Trophoblast cell (in vitro differentiated cells and primary cell): ENCODE measurements at regions not wholly inside any gene's neighbourhood (a gene's known extent, or its start where the extent isn't known, plus 50 kb on each side); places are given as distances from the start of the nearest gene placed in this dataset.

Experiments
- DNase-seq, 2 donors: peaks; one replicate each; pipeline ENCODE4 v3.0.0-alpha.2; 2016
- H2AFZ ChIP-seq: 2 replicates; pipeline ENCODE4 v1.6.1; 2013; ENCODE audit warnings: low read length, moderate library complexity, mild to moderate bottlenecking; ENCODE audit not compliant: insufficient read depth, poor library complexity
- H2AK5ac ChIP-seq: 2 replicates; pipeline ENCODE4 v1.6.1; 2013; ENCODE audit warnings: mild to moderate bottlenecking, low read length
- H2BK120ac ChIP-seq: 2 replicates; pipeline ENCODE4 v1.6.1; 2013; ENCODE audit warnings: low read length, mild to moderate bottlenecking, moderate library complexity; ENCODE audit not compliant: insufficient read depth, poor library complexity
- H2BK12ac ChIP-seq: 2 replicates; pipeline ENCODE4 v1.6.1; 2013; ENCODE audit warnings: mild to moderate bottlenecking, low read length, moderate library complexity
- H2BK5ac ChIP-seq: 2 replicates; pipeline ENCODE4 v1.6.1; 2013; ENCODE audit warnings: low read length, low read depth, moderate library complexity, mild to moderate bottlenecking; ENCODE audit not compliant: poor library complexity
- H3K14ac ChIP-seq: 2 replicates; pipeline ENCODE4 v1.6.1; 2013; ENCODE audit warnings: mild to moderate bottlenecking, low read length
- H3K18ac ChIP-seq: 2 replicates; pipeline ENCODE4 v1.6.1; 2013; ENCODE audit warnings: mild to moderate bottlenecking, low read length
- H3K23ac ChIP-seq: 2 replicates; pipeline ENCODE4 v1.6.1; 2013; ENCODE audit warnings: low read length
- H3K27ac ChIP-seq: 2 replicates; pipeline ENCODE4 v1.5.1; 2013; ENCODE audit warnings: low read depth, mild to moderate bottlenecking, inconsistent platforms, low read length, moderate library complexity
- H3K27me3 ChIP-seq: 2 replicates; pipeline ENCODE4 v1.6.1; 2013; ENCODE audit warnings: inconsistent platforms, mild to moderate bottlenecking, low read length, moderate library complexity; ENCODE audit not compliant: insufficient read depth
- H3K36me3 ChIP-seq, 2 experiments: 1 replicate in 1 of 2; 2 replicates in 1 of 2; pipeline ENCODE4 v1.6.1; 2013; ENCODE audit warnings: low read length in 2 of 2, mild to moderate bottlenecking in 2 of 2, moderate library complexity in 1 of 2; ENCODE audit not compliant: insufficient read depth in 2 of 2, control insufficient read depth in 1 of 2
- H3K4ac ChIP-seq: 2 replicates; pipeline ENCODE4 v1.6.1; 2013; ENCODE audit warnings: low read depth, mild to moderate bottlenecking, low read length, moderate library complexity
- H3K4me1 ChIP-seq, 2 experiments: 1 replicate in 1 of 2; 2 replicates in 1 of 2; pipeline ENCODE4 v1.6.1; 2013; ENCODE audit warnings: low read length in 2 of 2, mild to moderate bottlenecking in 2 of 2, moderate library complexity in 1 of 2; ENCODE audit not compliant: insufficient read depth in 2 of 2, control insufficient read depth in 1 of 2
- H3K4me2 ChIP-seq: 2 replicates; pipeline ENCODE4 v1.6.1; 2013; ENCODE audit warnings: inconsistent platforms, mild to moderate bottlenecking, low read length, moderate library complexity
- H3K4me3 ChIP-seq: 2 replicates; pipeline ENCODE4 v1.5.1; 2013; ENCODE audit warnings: mild to moderate bottlenecking, low read depth, low read length, inconsistent platforms
- H3K79me1 ChIP-seq: one replicate; pipeline ENCODE4 v1.6.1; 2013; ENCODE audit warnings: low read length
- H3K79me2 ChIP-seq: 2 replicates; pipeline ENCODE4 v1.6.1; 2013; ENCODE audit warnings: low read length, mild to moderate bottlenecking; ENCODE audit not compliant: control insufficient read depth, insufficient read depth, poor library complexity
- H3K9ac ChIP-seq: 2 replicates; pipeline ENCODE4 v1.6.1; 2013; ENCODE audit warnings: mild to moderate bottlenecking, low read length
- H3K9me3 ChIP-seq: 2 replicates; pipeline ENCODE4 v1.6.1; 2013; ENCODE audit warnings: low read depth, mild to moderate bottlenecking, control low read depth, inconsistent platforms, low read length; ENCODE audit not compliant: insufficient read depth
- H4K12ac ChIP-seq: 2 replicates; pipeline ENCODE4 v1.6.1; 2013; ENCODE audit warnings: low read depth, mild to moderate bottlenecking, low read length, moderate library complexity
- H4K8ac ChIP-seq: 2 replicates; pipeline ENCODE4 v1.6.1; 2013; ENCODE audit warnings: low read depth, mild to moderate bottlenecking, low read length, moderate library complexity
- H4K91ac ChIP-seq: one replicate; pipeline ENCODE4 v1.6.1; 2013; ENCODE audit warnings: low read depth, mild to moderate bottlenecking, low read length, moderate library complexity
- WGBS: extraction: QIAGEN DNeasy Blood & Tissue Kit; methylation state at CpG from one replicate; pipeline ENCODE4 v1.1.7; 2013; ENCODE audit warnings: missing lambda C conversion rate; ENCODE audit not compliant: insufficient read length, insufficient coverage; ENCODE audit errors: extremely low coverage; 5-methylcytosine and 5-hydroxymethylcytosine counted together

DNA sequence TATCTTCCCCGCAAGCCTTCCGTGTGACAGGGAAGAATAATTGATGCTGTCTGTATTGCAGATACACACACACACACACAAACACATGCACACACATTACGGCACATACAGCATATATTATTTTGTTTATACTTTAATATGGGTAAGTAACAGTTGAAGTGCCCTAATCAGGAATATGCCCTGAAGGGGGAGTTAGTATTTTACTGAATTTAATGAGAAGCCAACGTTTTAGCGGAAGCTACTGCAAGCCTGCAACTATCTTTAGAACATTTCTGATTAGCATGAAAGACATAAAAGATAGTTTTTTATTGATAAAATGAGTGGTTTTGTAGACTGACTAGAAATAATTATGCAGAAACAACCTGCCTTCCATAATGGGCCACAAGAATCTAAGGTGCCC is 296.6 kb upstream of the SLCO3A1 start:
- WGBS: no CpG with 5 or more reads among the region's 5 CpGs
- no peak overlapping the region for H3K27ac ChIP-seq
- no peak for DNase-seq

DNA sequence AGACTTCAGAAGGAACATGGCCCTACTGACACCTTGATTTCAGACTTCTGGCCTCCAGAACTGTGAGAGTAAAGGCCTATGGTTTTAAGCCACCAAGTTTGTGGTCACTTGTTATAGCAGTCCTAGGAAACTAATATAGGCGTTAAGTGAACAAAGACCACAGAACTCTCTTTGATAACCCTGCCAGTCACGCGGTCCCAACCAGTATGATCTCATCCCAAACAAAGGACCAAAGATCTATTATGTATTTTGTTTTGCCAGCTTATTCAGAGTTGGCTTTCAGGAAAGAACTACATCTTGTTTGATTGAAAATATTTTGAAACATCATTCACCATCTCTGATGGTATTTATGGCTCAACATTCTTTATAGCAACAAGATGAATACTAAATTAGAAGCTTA is 294.4 kb upstream of the SLCO3A1 start:
- H3K14ac ChIP-seq: no peak overlapping the region
- no peak overlapping the region for H3K18ac ChIP-seq
- no peak overlapping the region for H3K27ac ChIP-seq
- no peak overlapping the region for H4K91ac ChIP-seq
- no peak overlapping the region for H2BK5ac ChIP-seq
- no CpG with 5 or more reads among the region's 3 CpGs for WGBS
- no peak overlapping the region for H3K4me2 ChIP-seq
- H3K79me1 ChIP-seq: no peaks in the 10 kb centered on the region
- no peak overlapping the region for H3K4me3 ChIP-seq
- no peaks in the 10 kb centered on the region for H3K4me1 ChIP-seq
- no peak overlapping the region for H3K9ac ChIP-seq
- H3K9me3 ChIP-seq: no peaks in the 10 kb centered on the region
- H2BK120ac ChIP-seq: no peak overlapping the region
- H2AFZ ChIP-seq: no peak overlapping the region
- no peak overlapping the region for H3K23ac ChIP-seq
- no peak overlapping the region for H4K8ac ChIP-seq
- H3K36me3 ChIP-seq: no peaks in the 10 kb centered on the region
- no peak for DNase-seq
- H3K79me2 ChIP-seq: no peaks in the 10 kb centered on the region
- H4K12ac ChIP-seq: no peak overlapping the region
- no peaks in the 10 kb centered on the region for H3K27me3 ChIP-seq
- no peak overlapping the region for H2AK5ac ChIP-seq
- no peak overlapping the region for H3K4ac ChIP-seq
- H2BK12ac ChIP-seq: no peak overlapping the region

More for the DNA sequence above, 296.6 kb upstream of the SLCO3A1 start:
- Histone ChIP-seq H3K18ac (no peak overlapping the region), H3K23ac (no peak overlapping the region), H3K4me1 (no peaks in the 10 kb centered on the region), H3K9me3 (no peaks in the 10 kb centered on the region), H3K79me1 (no peaks in the 10 kb centered on the region), H3K36me3 (no peaks in the 10 kb centered on the region), H4K8ac (no peak overlapping the region), H2BK12ac (no peak overlapping the region), H3K27me3 (no peaks in the 10 kb centered on the region), H3K14ac (no peak overlapping the region), H3K79me2 (no peaks in the 10 kb centered on the region), H2BK120ac (no peak overlapping the region), H3K4me3 (no peak overlapping the region), H3K9ac (no peak overlapping the region), H3K4ac (no peak overlapping the region), H2AK5ac (no peak overlapping the region), H3K4me2 (no peak overlapping the region), H2AFZ (no peak overlapping the region), H4K91ac (no peak overlapping the region), H2BK5ac (no peak overlapping the region), H4K12ac (no peak overlapping the region)

DNA sequence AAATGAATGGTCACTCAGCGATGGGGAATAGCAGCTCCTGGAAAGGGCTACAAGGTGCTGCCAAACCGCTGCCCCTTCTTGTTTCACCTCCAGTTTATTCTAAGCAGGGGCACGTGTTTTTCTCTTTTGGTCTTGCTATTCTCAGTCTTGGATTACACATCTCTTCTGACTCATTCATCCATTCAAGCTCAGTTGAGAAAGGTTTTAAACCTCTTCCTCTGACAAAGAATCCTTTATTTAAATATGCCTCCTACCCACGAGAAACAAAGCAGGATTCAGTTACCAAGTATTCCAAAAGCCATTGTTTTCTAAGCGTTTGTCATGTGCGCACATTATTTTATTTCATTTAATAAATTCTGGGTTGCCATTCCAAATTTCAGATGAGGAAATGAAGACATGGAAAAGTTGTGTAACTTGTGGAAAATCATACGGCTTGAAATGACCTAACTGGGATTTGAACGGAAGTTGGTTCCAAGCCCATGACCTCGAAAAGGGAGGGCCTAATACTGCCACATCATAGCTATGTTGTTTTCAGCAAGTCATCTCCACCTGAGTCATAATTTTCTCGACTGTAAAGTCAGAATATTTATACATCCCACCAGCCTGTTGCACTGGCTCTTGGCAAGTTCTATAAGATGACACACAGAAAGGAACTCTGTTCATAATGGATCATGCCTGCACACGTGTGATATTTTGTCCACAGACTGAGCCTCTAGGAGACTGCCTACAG is 292.0 kb upstream of the SLCO3A1 start:
- H2BK12ac ChIP-seq: no peak overlapping the region
- no peak overlapping the region for H3K4me3 ChIP-seq
- no peaks in the 10 kb centered on the region for H3K36me3 ChIP-seq
- no peak overlapping the region for H2BK120ac ChIP-seq
- H3K9me3 ChIP-seq: no peaks in the 10 kb centered on the region
- no peak overlapping the region for H4K8ac ChIP-seq
- H3K14ac ChIP-seq: no peak overlapping the region
- no peak overlapping the region for H4K12ac ChIP-seq
- H2AFZ ChIP-seq: no peak overlapping the region
- H3K9ac ChIP-seq: no peak overlapping the region
- no peak overlapping the region for H3K18ac ChIP-seq
- no peak for DNase-seq
- H3K4me1 ChIP-seq: no peaks in the 10 kb centered on the region
- no peak overlapping the region for H2AK5ac ChIP-seq
- no peaks in the 10 kb centered on the region for H3K79me1 ChIP-seq
- no peak overlapping the region for H3K4ac ChIP-seq
- H2BK5ac ChIP-seq: no peak overlapping the region
- no peak overlapping the region for H4K91ac ChIP-seq
- H3K27ac ChIP-seq: no peak overlapping the region
- no peak overlapping the region for H3K23ac ChIP-seq
- H3K79me2 ChIP-seq: no peaks in the 10 kb centered on the region
- WGBS: no CpG with 5 or more reads among the region's 11 CpGs
- no peaks in the 10 kb centered on the region for H3K27me3 ChIP-seq
- H3K4me2 ChIP-seq: no peak overlapping the region

DNA sequence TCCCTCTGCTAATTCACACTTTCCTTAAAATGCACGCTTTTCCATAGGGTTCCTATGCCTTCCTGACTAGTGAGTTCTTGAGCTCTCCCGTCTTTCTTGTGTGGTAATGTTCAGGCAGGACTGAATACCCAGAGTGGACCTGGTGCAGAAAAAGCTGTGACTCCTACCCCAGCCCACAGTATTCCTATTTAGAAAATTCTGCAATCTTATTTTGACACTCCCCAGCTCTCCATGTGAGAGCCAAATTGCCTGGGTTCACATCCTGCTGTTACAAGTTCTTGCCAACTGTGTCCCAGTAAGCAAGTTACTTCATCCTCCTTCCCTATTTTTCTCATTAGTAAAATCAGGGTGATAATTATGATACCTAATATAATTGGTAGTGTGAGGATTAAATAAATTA is 290.8 kb upstream of the SLCO3A1 start:
- Histone ChIP-seq H3K79me2 (no peaks in the 10 kb centered on the region), H3K18ac (no peak overlapping the region), H3K27ac (no peak overlapping the region), H2BK120ac (no peak overlapping the region), H3K79me1 (no peaks in the 10 kb centered on the region), H2AK5ac (no peak overlapping the region), H3K9ac (no peak overlapping the region), H3K14ac (no peak overlapping the region), H4K91ac (no peak overlapping the region), H3K23ac (no peak overlapping the region), H4K12ac (no peak overlapping the region), H3K27me3 (no peaks in the 10 kb centered on the region), H3K4me2 (no peak overlapping the region), H4K8ac (no peak overlapping the region), H2BK5ac (no peak overlapping the region), H2AFZ (no peak overlapping the region), H3K4me1 (no peaks in the 10 kb centered on the region), H3K9me3 (no peaks in the 10 kb centered on the region), H3K36me3 (no peaks in the 10 kb centered on the region), H2BK12ac (no peak overlapping the region), H3K4ac (no peak overlapping the region), H3K4me3 (no peak overlapping the region)
- no peak for DNase-seq
- no CpG with 5 or more reads among the region's 2 CpGs for WGBS
